ENCODE measurements at regions not wholly inside any gene's neighbourhood (a gene's known extent, or its start where the extent isn't known, plus 50 kb on each side); places are given as distances from the start of the nearest gene placed in this dataset.

GRCh38 chr2:220153118-220153517 lies 525.7 kb downstream of the SLC4A3 start:
- TF ChIP-seq, protein P1, sequence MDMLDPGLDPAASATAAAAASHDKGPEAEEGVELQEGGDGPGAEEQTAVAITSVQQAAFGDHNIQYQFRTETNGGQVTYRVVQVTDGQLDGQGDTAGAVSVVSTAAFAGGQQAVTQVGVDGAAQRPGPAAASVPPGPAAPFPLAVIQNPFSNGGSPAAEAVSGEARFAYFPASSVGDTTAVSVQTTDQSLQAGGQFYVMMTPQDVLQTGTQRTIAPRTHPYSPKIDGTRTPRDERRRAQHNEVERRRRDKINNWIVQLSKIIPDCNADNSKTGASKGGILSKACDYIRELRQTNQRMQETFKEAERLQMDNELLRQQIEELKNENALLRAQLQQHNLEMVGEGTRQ (CRISPR knock-in tag; IDR thresholded peaks at IDR 0.05), result no peak
- TF ChIP-seq CTCF (IDR thresholded peaks at IDR 0.05) (no peak), NFYB (CRISPR knock-in tag; conservative IDR thresholded peaks at IDR 0.05; ENCODE audit: low read depth) (no peak), MAX (CRISPR knock-in tag; IDR thresholded peaks at IDR 0.05) (no peak), NR3C1 (CRISPR knock-in tag; conservative IDR thresholded peaks at IDR 0.05; ENCODE audit: low read depth) (no peak), ZSCAN18 (CRISPR knock-in tag; IDR thresholded peaks at IDR 0.05) (no peak), TCF7 (CRISPR knock-in tag; IDR thresholded peaks at IDR 0.05; ENCODE audit: low read depth) (no peak), RELA (CRISPR knock-in tag; IDR thresholded peaks at IDR 0.05; ENCODE audit: borderline replicate concordance) (no peak), ESRRA (CRISPR knock-in tag; IDR thresholded peaks at IDR 0.05; ENCODE audit: borderline replicate concordance) (no peak), ZBTB43 (CRISPR knock-in tag; IDR thresholded peaks at IDR 0.05) (no peak)
- TF ChIP-seq, protein P2, sequence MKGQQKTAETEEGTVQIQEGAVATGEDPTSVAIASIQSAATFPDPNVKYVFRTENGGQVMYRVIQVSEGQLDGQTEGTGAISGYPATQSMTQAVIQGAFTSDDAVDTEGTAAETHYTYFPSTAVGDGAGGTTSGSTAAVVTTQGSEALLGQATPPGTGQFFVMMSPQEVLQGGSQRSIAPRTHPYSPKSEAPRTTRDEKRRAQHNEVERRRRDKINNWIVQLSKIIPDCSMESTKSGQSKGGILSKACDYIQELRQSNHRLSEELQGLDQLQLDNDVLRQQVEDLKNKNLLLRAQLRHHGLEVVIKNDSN (CRISPR knock-in tag; IDR thresholded peaks at IDR 0.05), result no peak
- TF ChIP-seq, protein P3, sequence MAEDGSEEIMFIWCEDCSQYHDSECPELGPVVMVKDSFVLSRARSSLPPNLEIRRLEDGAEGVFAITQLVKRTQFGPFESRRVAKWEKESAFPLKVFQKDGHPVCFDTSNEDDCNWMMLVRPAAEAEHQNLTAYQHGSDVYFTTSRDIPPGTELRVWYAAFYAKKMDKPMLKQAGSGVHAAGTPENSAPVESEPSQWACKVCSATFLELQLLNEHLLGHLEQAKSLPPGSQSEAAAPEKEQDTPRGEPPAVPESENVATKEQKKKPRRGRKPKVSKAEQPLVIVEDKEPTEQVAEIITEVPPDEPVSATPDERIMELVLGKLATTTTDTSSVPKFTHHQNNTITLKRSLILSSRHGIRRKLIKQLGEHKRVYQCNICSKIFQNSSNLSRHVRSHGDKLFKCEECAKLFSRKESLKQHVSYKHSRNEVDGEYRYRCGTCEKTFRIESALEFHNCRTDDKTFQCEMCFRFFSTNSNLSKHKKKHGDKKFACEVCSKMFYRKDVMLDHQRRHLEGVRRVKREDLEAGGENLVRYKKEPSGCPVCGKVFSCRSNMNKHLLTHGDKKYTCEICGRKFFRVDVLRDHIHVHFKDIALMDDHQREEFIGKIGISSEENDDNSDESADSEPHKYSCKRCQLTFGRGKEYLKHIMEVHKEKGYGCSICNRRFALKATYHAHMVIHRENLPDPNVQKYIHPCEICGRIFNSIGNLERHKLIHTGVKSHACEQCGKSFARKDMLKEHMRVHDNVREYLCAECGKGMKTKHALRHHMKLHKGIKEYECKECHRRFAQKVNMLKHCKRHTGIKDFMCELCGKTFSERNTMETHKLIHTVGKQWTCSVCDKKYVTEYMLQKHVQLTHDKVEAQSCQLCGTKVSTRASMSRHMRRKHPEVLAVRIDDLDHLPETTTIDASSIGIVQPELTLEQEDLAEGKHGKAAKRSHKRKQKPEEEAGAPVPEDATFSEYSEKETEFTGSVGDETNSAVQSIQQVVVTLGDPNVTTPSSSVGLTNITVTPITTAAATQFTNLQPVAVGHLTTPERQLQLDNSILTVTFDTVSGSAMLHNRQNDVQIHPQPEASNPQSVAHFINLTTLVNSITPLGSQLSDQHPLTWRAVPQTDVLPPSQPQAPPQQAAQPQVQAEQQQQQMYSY (CRISPR knock-in tag; IDR thresholded peaks at IDR 0.05), result no peak

Measured in WTC11 (cell line).